Neuronal stem cell (in vitro differentiated cells): ENCODE measurements at regions not wholly inside any gene's neighbourhood (a gene's known extent, or its start where the extent isn't known, plus 50 kb on each side); places are given as distances from the start of the nearest gene placed in this dataset.

Experiments
- DNase-seq: peaks from one replicate; pipeline ENCODE4 v3.0.0-alpha.2; 2013; ENCODE audit warnings: low spot score
- H2AFZ ChIP-seq: one replicate; pipeline ENCODE4 v1.6.1; 2013; ENCODE audit warnings: mild to moderate bottlenecking, low read length, inconsistent platforms
- H2AK5ac ChIP-seq: 2 replicates; pipeline ENCODE4 v1.6.1; 2013; ENCODE audit warnings: low read depth, mild to moderate bottlenecking, inconsistent platforms, low read length, moderate library complexity, mixed read lengths
- H2BK120ac ChIP-seq: 2 replicates; pipeline ENCODE4 v1.6.1; 2013; ENCODE audit warnings: low read depth, mild to moderate bottlenecking, inconsistent platforms, low read length, moderate library complexity, mixed read lengths
- H2BK12ac ChIP-seq: one replicate; pipeline ENCODE4 v1.6.1; 2013; ENCODE audit warnings: low read length, inconsistent platforms
- H2BK15ac ChIP-seq: 2 replicates; pipeline ENCODE4 v1.6.1; 2013; ENCODE audit warnings: mild to moderate bottlenecking, low read length, inconsistent platforms, mixed read lengths
- H2BK5ac ChIP-seq: one replicate; pipeline ENCODE4 v1.6.1; 2013; ENCODE audit warnings: inconsistent platforms, mild to moderate bottlenecking, low read length, moderate library complexity
- H3K14ac ChIP-seq: one replicate; pipeline ENCODE4 v1.6.1; 2013; ENCODE audit warnings: low read length, inconsistent platforms
- H3K18ac ChIP-seq: 2 replicates; pipeline ENCODE4 v1.6.1; 2013; ENCODE audit warnings: low read length, inconsistent platforms
- H3K23ac ChIP-seq: 2 replicates; pipeline ENCODE4 v1.6.1; 2013; ENCODE audit warnings: low read depth, mild to moderate bottlenecking, mixed read lengths, low read length, inconsistent platforms; ENCODE audit not compliant: poor library complexity
- H3K27ac ChIP-seq: replicated peaks from 3 replicates; pipeline ENCODE4 v1.5.1; 2013; ENCODE audit warnings: low read length, inconsistent platforms
- H3K27me3 ChIP-seq, 3 experiments: 2 replicates each; pipeline ENCODE4 v1.6.1; 2013; ENCODE audit warnings: low read length in 3 of 3, mild to moderate bottlenecking in 2 of 3, inconsistent platforms in 1 of 3, low read depth in 1 of 3, mixed read lengths in 1 of 3, moderate library complexity in 1 of 3; ENCODE audit not compliant: control insufficient read depth in 3 of 3, insufficient read depth in 3 of 3
- H3K36me3 ChIP-seq, 2 donors: replicated peaks in 1 of 2; 2 replicates each; pipeline ENCODE4 v1.6.1; 2013; ENCODE audit warnings: low read length in 2 of 2; ENCODE audit not compliant: control insufficient read depth in 2 of 2, insufficient read depth in 2 of 2
- H3K4ac ChIP-seq: 2 replicates; pipeline ENCODE4 v1.6.1; 2013; ENCODE audit warnings: inconsistent platforms, mild to moderate bottlenecking, low read length, moderate library complexity
- H3K4me1 ChIP-seq, 2 donors: 1 replicate in 1 of 2; 2 replicates in 1 of 2; pipeline ENCODE4 v1.6.1; 2013; ENCODE audit warnings: low read length in 2 of 2, low read depth in 1 of 2; ENCODE audit not compliant: control insufficient read depth in 2 of 2, insufficient read depth in 1 of 2
- H3K4me2 ChIP-seq: one replicate; pipeline ENCODE4 v1.6.1; 2013; ENCODE audit warnings: mild to moderate bottlenecking, low read length, inconsistent platforms; ENCODE audit not compliant: insufficient read depth, poor library complexity, severe bottlenecking
- H3K4me3 ChIP-seq, 2 donors: 2 replicates each; pipeline ENCODE4 v1.5.1; 2013; ENCODE audit warnings: low read length in 2 of 2, mild to moderate bottlenecking in 2 of 2, inconsistent platforms in 1 of 2, moderate library complexity in 1 of 2
- H3K79me1 ChIP-seq: one replicate; pipeline ENCODE4 v1.6.1; 2013; ENCODE audit warnings: low read depth, mild to moderate bottlenecking, inconsistent platforms, low read length, moderate library complexity
- H3K9ac ChIP-seq: one replicate; pipeline ENCODE4 v1.6.1; 2013; ENCODE audit warnings: mild to moderate bottlenecking, low read depth, low read length, inconsistent platforms; ENCODE audit not compliant: poor library complexity
- H3K9me3 ChIP-seq, 2 donors: replicated peaks in 1 of 2; 2 replicates each; pipeline versions ENCODE3 to v1.6.1; 2013; ENCODE audit warnings: low read length in 2 of 2, mild to moderate bottlenecking in 2 of 2, inconsistent platforms in 1 of 2, low read depth in 1 of 2, mixed read lengths in 1 of 2, moderate library complexity in 1 of 2; ENCODE audit not compliant: control insufficient read depth in 2 of 2, insufficient read depth in 1 of 2
- H4K8ac ChIP-seq: one replicate; pipeline ENCODE4 v1.6.1; 2013; ENCODE audit warnings: low read depth, mild to moderate bottlenecking, inconsistent platforms, low read length, moderate library complexity
- H4K91ac ChIP-seq: one replicate; pipeline ENCODE4 v1.6.1; 2013; ENCODE audit warnings: low read length, low read depth, mild to moderate bottlenecking, inconsistent platforms; ENCODE audit not compliant: poor library complexity
- WGBS, 2 donors: extraction: QIAGEN DNeasy Blood & Tissue Kit; methylation state at CpG; one replicate each; pipeline ENCODE4 v1.1.7; 2013; ENCODE audit warnings: missing lambda C conversion rate in 2 of 2, mixed read lengths in 1 of 2; ENCODE audit not compliant: insufficient read length in 2 of 2, insufficient replicate concordance in 1 of 2; ENCODE audit errors: extremely low coverage in 2 of 2; 5-methylcytosine and 5-hydroxymethylcytosine counted together

GRCh38 chr13:73697166-73697565 lies 437.0 kb downstream of the KLF12 start:
- no peaks in the 10 kb centered on the region for H3K9me3 ChIP-seq
- peaks cover 0 to 47% of the 10 kb centered on the region in 2 donors for H3K36me3 ChIP-seq
- no peak overlapping the region for H3K9ac ChIP-seq
- no peak overlapping the region for H3K23ac ChIP-seq
- H2BK12ac ChIP-seq = no peak overlapping the region
- no peak overlapping the region for H2BK15ac ChIP-seq
- no peak overlapping the region for H4K8ac ChIP-seq
- H3K27me3 ChIP-seq = no peaks in the 10 kb centered on the region
- H3K79me1 ChIP-seq = no peaks in the 10 kb centered on the region
- H3K4me1 ChIP-seq = peaks cover 2 to 4% of the 10 kb centered on the region in 2 donors
- no peak overlapping the region for H2AK5ac ChIP-seq
- H4K91ac ChIP-seq = no peak overlapping the region
- H2BK120ac ChIP-seq = no peak overlapping the region
- no peak overlapping the region for H3K4me3 ChIP-seq
- H3K27ac ChIP-seq = no peak overlapping the region
- no peak for DNase-seq
- no peak overlapping the region for H3K4ac ChIP-seq
- no peak overlapping the region for H3K18ac ChIP-seq
- no peak overlapping the region for H3K14ac ChIP-seq
- no peak overlapping the region for H2AFZ ChIP-seq
- no peak overlapping the region for H2BK5ac ChIP-seq
- no peak overlapping the region for H3K4me2 ChIP-seq

DNA sequence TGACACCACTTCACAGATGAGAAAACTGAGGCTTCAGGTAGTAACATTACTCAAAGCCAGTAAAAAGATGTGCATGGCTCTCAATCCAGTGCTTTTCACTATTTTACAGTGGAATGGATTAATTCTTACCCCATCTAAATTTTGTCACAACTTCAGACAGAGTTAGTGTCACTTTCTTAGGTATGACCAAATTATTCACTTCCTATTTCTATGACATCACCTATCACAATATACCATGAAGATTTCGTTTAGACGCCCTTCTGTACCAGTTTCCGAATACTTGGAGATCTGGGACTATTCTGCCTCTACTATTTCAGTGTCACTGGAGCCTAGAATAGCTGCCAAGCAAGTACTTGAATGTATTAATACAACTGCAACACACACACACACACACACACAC lies 437.5 kb downstream of the KLF12 start:
- Histone ChIP-seq H3K23ac (no peak overlapping the region), H2BK15ac (no peak overlapping the region), H4K91ac (no peak overlapping the region), H2AFZ (no peak overlapping the region), H2BK120ac (no peak overlapping the region), H3K14ac (no peak overlapping the region), H3K9ac (no peak overlapping the region), H2AK5ac (no peak overlapping the region), H3K9me3 (no peaks in the 10 kb centered on the region), H3K4me2 (no peak overlapping the region), H3K4me3 (no peak overlapping the region), H3K27ac (no peak overlapping the region), H2BK12ac (no peak overlapping the region), H4K8ac (no peak overlapping the region), H3K18ac (no peak overlapping the region), H3K4ac (no peak overlapping the region), H3K4me1 (peaks cover 2 to 4% of the 10 kb centered on the region in 2 donors), H3K27me3 (no peaks in the 10 kb centered on the region), H3K36me3 (peaks cover 0 to 47% of the 10 kb centered on the region in 2 donors), H2BK5ac (no peak overlapping the region), H3K79me1 (no peaks in the 10 kb centered on the region)
- DNase-seq = no peak
- no CpG with 5 or more reads among the region's 3 CpGs for WGBS, 2 donors

DNA sequence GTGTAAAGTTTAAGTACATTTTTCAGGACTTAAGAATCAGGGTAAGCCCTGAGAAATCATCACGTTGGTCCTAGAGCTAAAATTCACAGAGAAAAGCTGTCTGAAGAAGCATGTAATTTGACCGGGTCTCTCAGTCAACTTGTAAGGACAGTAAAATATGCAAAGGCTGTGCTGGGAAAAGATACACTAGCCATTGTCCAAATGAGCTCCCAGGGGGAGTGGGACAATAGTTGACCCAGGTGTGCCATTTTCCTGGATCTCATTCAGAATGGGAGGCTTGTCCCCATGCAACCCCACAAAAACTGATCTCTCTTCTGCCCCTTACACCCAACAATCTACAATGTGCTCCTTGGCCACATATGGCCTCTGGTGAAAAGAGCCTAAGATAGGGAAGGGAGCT lies 437.9 kb downstream of the KLF12 start:
- Histone ChIP-seq H3K23ac (no peak overlapping the region), H3K79me1 (no peaks in the 10 kb centered on the region), H4K8ac (no peak overlapping the region), H3K14ac (no peak overlapping the region), H2AFZ (no peak overlapping the region), H3K36me3 (peaks cover 0 to 51% of the 10 kb centered on the region in 2 donors), H3K4me2 (no peak overlapping the region), H2BK15ac (no peak overlapping the region), H2BK120ac (no peak overlapping the region), H3K4me1 (peaks cover 2 to 4% of the 10 kb centered on the region in 2 donors), H3K9me3 (no peaks in the 10 kb centered on the region), H3K27me3 (no peaks in the 10 kb centered on the region), H2BK5ac (no peak overlapping the region), H3K27ac (no peak overlapping the region), H3K9ac (no peak overlapping the region), H3K4ac (no peak overlapping the region), H2AK5ac (no peak overlapping the region), H3K18ac (no peak overlapping the region), H4K91ac (no peak overlapping the region), H3K4me3 (no peak overlapping the region), H2BK12ac (no peak overlapping the region)
- no peak for DNase-seq
- no CpG with 5 or more reads among the region's 2 CpGs for WGBS, 2 donors

DNA sequence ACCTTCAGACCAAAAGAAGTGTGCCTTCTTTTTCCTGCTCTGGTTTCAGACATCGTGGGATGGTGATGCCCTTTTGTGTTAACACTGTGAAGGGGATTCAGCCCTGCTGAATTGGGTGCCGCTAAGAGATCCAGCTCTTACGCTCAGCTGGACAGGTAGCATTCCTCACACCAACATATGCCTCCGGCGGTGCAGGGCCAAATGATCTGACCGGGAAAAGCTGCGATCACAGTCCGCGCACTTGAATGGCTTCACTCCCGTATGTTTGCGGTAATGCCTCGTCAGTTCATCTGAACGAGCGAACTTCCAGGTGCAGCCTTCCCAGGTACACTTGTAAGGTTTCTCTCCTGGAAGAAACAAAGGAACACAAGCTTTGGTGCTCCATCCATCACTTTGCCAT lies 438.9 kb downstream of the KLF12 start:
- H2BK15ac ChIP-seq = no peak overlapping the region
- H3K27me3 ChIP-seq = no peaks in the 10 kb centered on the region
- no peak overlapping the region for H3K18ac ChIP-seq
- H2AFZ ChIP-seq = no peak overlapping the region
- H3K4me3 ChIP-seq = no peak overlapping the region
- H4K8ac ChIP-seq = no peak overlapping the region
- H3K14ac ChIP-seq = no peak overlapping the region
- no peak overlapping the region for H3K23ac ChIP-seq
- no peaks in the 10 kb centered on the region for H3K79me1 ChIP-seq
- H2BK5ac ChIP-seq = no peak overlapping the region
- no peak overlapping the region for H3K4ac ChIP-seq
- no CpG with 5 or more reads among the region's 14 CpGs for WGBS, 2 donors
- H3K4me2 ChIP-seq = no peak overlapping the region
- no peak overlapping the region for H4K91ac ChIP-seq
- peaks cover 0 to 53% of the 10 kb centered on the region in 2 donors for H3K36me3 ChIP-seq
- no peak for DNase-seq
- H2AK5ac ChIP-seq = no peak overlapping the region
- H2BK12ac ChIP-seq = no peak overlapping the region
- no peaks in the 10 kb centered on the region for H3K9me3 ChIP-seq
- H3K27ac ChIP-seq = no peak overlapping the region
- no peak overlapping the region for H3K9ac ChIP-seq
- H2BK120ac ChIP-seq = no peak overlapping the region
- H3K4me1 ChIP-seq = peaks cover 2 to 4% of the 10 kb centered on the region in 2 donors
